Subcutaneous abdominal adipose tissue (tissue), 5 donors: ENCODE measurements at regions not wholly inside any gene's neighbourhood (a gene's known extent, or its start where the extent isn't known, plus 50 kb on each side); places are given as distances from the start of the nearest gene placed in this dataset.
A peak's percentile ranks its signal among the peaks of the same experiment; 100 is the strongest.

Experiments
- H3K27ac ChIP-seq: one replicate; pipeline ENCODE4 v1.7.0; 2013; ENCODE audit warnings: low read depth, mild to moderate bottlenecking, inconsistent platforms, low read length, moderate library complexity
- H3K27me3 ChIP-seq, 5 donors: one replicate each; pipeline ENCODE4 v1.7.0; 2013; ENCODE audit warnings: low read length in 5 of 5, inconsistent platforms in 1 of 5; ENCODE audit not compliant: control insufficient read depth in 5 of 5, insufficient read depth in 4 of 5
- H3K36me3 ChIP-seq, 5 donors: one replicate each; pipeline ENCODE4 v1.7.0; 2013; ENCODE audit warnings: low read length in 5 of 5; ENCODE audit not compliant: control insufficient read depth in 5 of 5, insufficient read depth in 5 of 5
- H3K4me1 ChIP-seq, 5 donors: one replicate each; pipeline ENCODE4 v1.7.0; 2013; ENCODE audit warnings: low read length in 5 of 5, mild to moderate bottlenecking in 3 of 5, moderate library complexity in 1 of 5; ENCODE audit not compliant: control insufficient read depth in 5 of 5, insufficient read depth in 5 of 5
- H3K4me3 ChIP-seq, 5 donors: one replicate each; pipeline ENCODE4 v1.7.0; 2013; ENCODE audit warnings: low read length in 5 of 5, low read depth in 1 of 5
- H3K9ac ChIP-seq, 5 donors: one replicate each; pipeline ENCODE4 v1.7.0; 2013; ENCODE audit warnings: low read length in 5 of 5, mild to moderate bottlenecking in 4 of 5, moderate library complexity in 3 of 5
- H3K9me3 ChIP-seq, 5 donors: one replicate each; pipeline ENCODE4 v1.7.0; 2013; ENCODE audit warnings: low read length in 5 of 5; ENCODE audit not compliant: control insufficient read depth in 5 of 5
- donor health status: healthy.
- donor health status: healthy.
- donor health status: healthy.
- donor health status: healthy.
- donor health status: healthy.

DNA sequence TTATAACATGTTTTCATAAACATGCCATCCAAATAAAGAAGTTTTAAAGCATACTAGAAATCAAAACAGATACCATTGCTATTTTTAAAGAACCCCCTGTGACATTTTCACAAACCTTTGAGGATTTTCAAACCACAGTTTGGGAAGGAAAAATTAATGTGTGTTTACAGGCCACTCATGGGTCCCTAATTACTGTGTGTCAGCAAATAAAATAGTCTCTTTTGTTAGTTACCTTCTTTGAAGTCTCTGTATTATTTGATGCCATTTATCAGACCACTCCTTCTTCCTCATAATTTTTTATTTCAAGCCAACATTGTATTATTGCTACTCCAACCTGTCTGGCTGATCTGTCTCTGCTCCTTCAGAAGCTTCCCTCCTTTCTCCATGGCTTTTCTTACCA is 72.6 kb upstream of the TET2 start:
- Histone ChIP-seq H3K27ac (no peak overlapping the region), H3K9ac (no peak overlapping the region), H3K36me3 (no peaks in the 10 kb centered on the region), H3K27me3 (no peaks in the 10 kb centered on the region), H3K4me3 (no peak overlapping the region), H3K4me1 (no peaks in the 10 kb centered on the region), H3K9me3 (no peaks in the 10 kb centered on the region)

DNA sequence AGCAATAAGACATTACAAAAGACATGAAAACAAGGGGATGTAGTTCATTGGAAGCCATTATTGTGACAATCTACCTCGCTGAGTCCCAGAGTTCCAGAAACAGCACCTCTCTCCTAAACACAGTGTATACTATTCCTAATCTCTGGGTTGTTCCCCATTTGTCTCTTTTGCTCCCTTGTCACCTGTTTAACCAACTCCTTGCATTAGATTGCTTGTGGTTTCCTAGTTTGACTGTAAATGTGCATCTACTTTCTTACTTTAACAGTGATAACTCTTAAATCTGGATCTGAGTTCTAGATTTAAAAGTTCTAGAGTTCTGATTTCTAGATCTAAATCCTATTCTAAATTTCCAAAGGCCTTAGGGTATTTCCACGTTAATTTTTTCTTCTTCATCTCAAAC is 71.6 kb upstream of the TET2 start:
- Histone ChIP-seq H3K9ac (no peak overlapping the region), H3K9me3 (peaks cover 0 to 3% (median 0%) of the 10 kb centered on the region in 5 donors), H3K27me3 (no peaks in the 10 kb centered on the region), H3K27ac (no peak overlapping the region), H3K36me3 (no peaks in the 10 kb centered on the region), H3K4me3 (no peak overlapping the region), H3K4me1 (no peaks in the 10 kb centered on the region)

DNA sequence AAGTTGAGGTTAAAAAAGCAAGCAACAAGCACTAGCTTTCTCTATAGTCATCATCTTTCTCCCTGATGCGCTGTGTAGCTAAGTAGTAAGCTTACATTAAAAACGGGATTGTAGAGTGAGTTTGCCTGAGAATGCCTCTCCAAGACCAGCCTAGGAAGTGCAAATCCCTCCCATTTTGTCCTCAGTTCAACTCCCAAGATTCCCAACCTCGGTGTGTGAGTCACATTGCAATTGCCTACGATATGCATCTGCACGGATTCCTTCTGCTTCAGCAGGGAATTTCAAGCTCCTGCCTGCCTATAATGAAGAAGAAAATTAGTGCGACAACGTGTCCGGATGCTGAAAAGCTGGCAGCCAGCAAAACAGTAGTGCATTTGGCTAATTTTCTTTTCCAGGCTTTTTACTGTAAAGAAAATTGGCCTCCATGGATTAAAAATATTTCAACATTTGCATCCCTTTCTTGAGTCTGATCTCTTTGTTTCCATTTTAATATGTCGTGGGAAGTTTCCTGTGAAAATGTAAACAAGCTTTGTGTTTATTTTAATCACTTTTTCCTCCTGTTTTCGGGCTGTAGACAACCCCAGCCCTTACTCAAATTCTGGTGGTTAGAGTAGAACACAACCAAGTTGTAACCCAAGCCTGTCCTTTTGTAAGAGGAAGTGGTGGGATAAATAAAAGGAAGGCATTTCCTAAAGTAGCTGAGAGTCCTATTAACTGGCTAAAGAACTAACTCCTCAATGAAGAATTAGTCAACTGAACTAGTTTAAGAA is 58.4 kb upstream of the TET2 start:
- Histone ChIP-seq H3K27me3 (no peaks in the 10 kb centered on the region), H3K4me1 (peaks cover 0 to 7% (median 2%) of the 10 kb centered on the region in 5 donors), H3K9ac (no peak overlapping the region), H3K9me3 (no peaks in the 10 kb centered on the region), H3K4me3 (peak overlapping the region in 1 of 5 donors; percentile 19), H3K27ac (no peak overlapping the region), H3K36me3 (no peaks in the 10 kb centered on the region)

DNA sequence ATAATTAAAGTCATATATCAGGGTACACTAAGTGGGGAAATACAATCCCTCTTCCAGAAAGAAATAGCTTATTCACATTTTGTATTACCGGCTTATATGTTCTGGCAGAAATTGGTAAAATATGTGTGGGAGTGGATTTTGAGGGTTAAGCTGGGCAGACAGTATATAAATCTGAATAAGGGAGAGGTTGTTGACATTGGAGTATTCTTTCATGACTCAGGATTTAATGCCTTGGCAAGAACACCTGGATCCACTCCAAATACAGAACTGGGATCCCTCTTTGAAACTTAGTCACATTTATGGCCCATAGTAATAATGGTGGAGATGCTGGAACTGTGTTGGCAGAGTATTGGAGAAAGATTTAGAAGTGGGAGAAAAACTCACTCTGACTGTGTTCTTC is 54.3 kb upstream of the TET2 start:
- H3K9ac ChIP-seq = no peak overlapping the region
- no peaks in the 10 kb centered on the region for H3K27me3 ChIP-seq
- peaks cover 0 to 7% (median 2%) of the 10 kb centered on the region in 5 donors for H3K4me1 ChIP-seq
- H3K9me3 ChIP-seq = peaks cover 0 to 4% (median 0%) of the 10 kb centered on the region in 5 donors
- no peak overlapping the region for H3K4me3 ChIP-seq
- no peaks in the 10 kb centered on the region for H3K36me3 ChIP-seq
- no peak overlapping the region for H3K27ac ChIP-seq

DNA sequence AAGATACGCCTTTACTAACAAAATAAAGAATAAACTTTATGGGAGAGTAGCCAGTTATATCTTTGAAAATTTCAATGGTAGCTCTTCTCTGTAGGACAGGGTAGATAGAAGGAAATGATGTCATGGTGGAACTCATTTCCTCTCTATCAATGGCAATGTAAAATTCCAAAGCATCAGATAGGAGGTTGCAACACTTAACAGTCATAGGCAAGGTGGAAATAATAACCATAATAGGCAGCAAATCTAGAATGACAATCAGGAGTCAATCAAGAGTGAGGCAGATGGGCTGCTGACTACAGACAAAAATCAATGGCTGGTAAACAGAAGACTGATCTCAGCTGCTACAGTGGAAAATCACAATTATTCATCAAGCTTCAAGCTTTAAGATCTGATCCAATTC is 53.9 kb upstream of the TET2 start:
- Histone ChIP-seq H3K27me3 (no peaks in the 10 kb centered on the region), H3K9ac (no peak overlapping the region), H3K27ac (no peak overlapping the region), H3K9me3 (peaks cover 0 to 6% (median 0%) of the 10 kb centered on the region in 5 donors), H3K36me3 (no peaks in the 10 kb centered on the region), H3K4me1 (peaks cover 0 to 7% (median 2%) of the 10 kb centered on the region in 5 donors), H3K4me3 (no peak overlapping the region)

DNA sequence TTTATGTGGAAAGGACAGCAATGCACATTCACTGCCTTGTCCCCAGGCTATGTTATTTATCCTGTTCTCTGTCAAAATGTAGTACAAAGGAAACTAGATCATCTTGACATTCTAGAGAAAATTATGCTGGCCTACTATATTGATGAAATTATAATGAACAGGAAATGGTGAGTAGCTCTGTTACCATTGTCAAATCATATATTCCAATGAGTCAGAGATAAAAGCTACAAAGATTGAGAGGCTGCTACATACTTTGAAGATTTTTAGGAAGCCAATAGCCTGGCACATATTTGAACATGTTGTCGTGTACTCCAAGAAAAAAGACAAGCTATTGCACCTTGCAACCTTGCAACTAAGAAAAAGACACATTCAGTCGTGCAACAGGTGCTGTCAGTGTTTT is 52.7 kb upstream of the TET2 start:
- no peak overlapping the region for H3K9ac ChIP-seq
- no peaks in the 10 kb centered on the region for H3K27me3 ChIP-seq
- H3K4me3 ChIP-seq = no peak overlapping the region
- H3K36me3 ChIP-seq = no peaks in the 10 kb centered on the region
- H3K9me3 ChIP-seq = peaks cover 0 to 6% (median 3%) of the 10 kb centered on the region in 5 donors
- H3K4me1 ChIP-seq = no peaks in the 10 kb centered on the region
- H3K27ac ChIP-seq = no peak overlapping the region
